ENCODE measurements at regions not wholly inside any gene's neighbourhood (a gene's known extent, or its start where the extent isn't known, plus 50 kb on each side); places are given as distances from the start of the nearest gene placed in this dataset.

GRCh38 chr2:2831633-2832032 lies 500.6 kb upstream of the MYT1L start:
- dilution Hi-C loops (cut with HindIII; ENCODE audit: low sequenced_read_pairs, unreplicated experiment), result no loop called here
- no peaks in the 10 kb centered on the region for H3K4me1 ChIP-seq (ENCODE audit: control insufficient read depth, insufficient read depth, low read length)
- BruUV-seq (replicated peaks), result no TSS peak

More at GRCh38 chr2:2831633-2832032, 500.6 kb upstream of the MYT1L start:
- H3K9me3 ChIP-seq (ENCODE audit: control insufficient read depth, insufficient read depth, low read length), result peaks cover 72% of the 10 kb centered on the region
- H2BK120ac ChIP-seq (ENCODE audit: low read depth, low read length), result no peak overlapping the region
- no peak overlapping the region for H4K8ac ChIP-seq (ENCODE audit: low read depth in 2 of 2, low read length in 2 of 2)
- H2AFZ ChIP-seq (replicated peaks; ENCODE audit: low read length, poor library complexity), result no peak overlapping the region
- H3K4ac ChIP-seq (ENCODE audit: low read depth, low read length), result no peak overlapping the region
- H2AK5ac ChIP-seq (ENCODE audit: low read depth, low read length), result no peak overlapping the region
- H3K4me3 ChIP-seq (ENCODE audit: insufficient read depth, low read depth, low read length), result no peak overlapping the region
- no peaks in the 10 kb centered on the region for H3K27me3 ChIP-seq (ENCODE audit: control insufficient read depth, insufficient read depth, low read length)
- H2BK20ac ChIP-seq (ENCODE audit: low read depth, low read length), result no peak overlapping the region
- H2BK5ac ChIP-seq (ENCODE audit: low read depth, low read length, poor library complexity, severe bottlenecking), result no peak overlapping the region
- DNase-seq, result no peak
- H3K9me1 ChIP-seq (ENCODE audit: insufficient read depth, low read length), result no peaks in the 10 kb centered on the region
- H3K4me2 ChIP-seq (ENCODE audit: low read depth, low read length), result no peak overlapping the region
- no peak for ATAC-seq (ENCODE audit: low read depth)
- H3K27ac ChIP-seq (ENCODE audit: insufficient read depth, low read length), result no peak overlapping the region
- H2BK15ac ChIP-seq (ENCODE audit: low read depth, low read length), result no peak overlapping the region
- H4K5ac ChIP-seq (ENCODE audit: low read depth, low read length), result no peak overlapping the region
- CTCF ChIA-PET, result no interaction called here
- H3K36me3 ChIP-seq (ENCODE audit: control insufficient read depth, insufficient read depth, low read length), result no peaks in the 10 kb centered on the region
- no peak overlapping the region for H2AK9ac ChIP-seq (replicated peaks; ENCODE audit: low read depth, low read length, poor library complexity)
- no peak overlapping the region for H3K14ac ChIP-seq (replicated peaks; ENCODE audit: low read depth, low read length)
- no peaks in the 10 kb centered on the region for H3K79me1 ChIP-seq (ENCODE audit: low read depth in 1 of 2, low read length in 2 of 2)
- TF ChIP-seq RCOR1 (IDR thresholded peaks at IDR 0.05; ENCODE audit: insufficient replicate concordance, low read length) (no peak), CEBPB (IDR thresholded peaks at IDR 0.05; ENCODE audit: low read depth, low read length) (no peak), MAZ (IDR thresholded peaks at IDR 0.05; ENCODE audit: borderline replicate concordance, low read depth, low read length) (no peak), POLR2A (IDR thresholded peaks at IDR 0.05; ENCODE audit: low read depth, low read length) (no peak), CTCF (conservative IDR thresholded peaks at IDR 0.05; ENCODE audit: low read depth, low read length) (no peak), FOS (IDR thresholded peaks at IDR 0.05; ENCODE audit: low read depth, low read length) (no peak), RFX5 (IDR thresholded peaks at IDR 0.05; ENCODE audit: low read depth, low read length) (no peak), SMC3 (IDR thresholded peaks at IDR 0.05; ENCODE audit: low read depth, low read length) (no peak), CHD1 (IDR thresholded peaks at IDR 0.05; ENCODE audit: low read depth, low read length) (no peak), MXI1 (IDR thresholded peaks at IDR 0.05; ENCODE audit: borderline replicate concordance, low read depth, low read length) (no peak), ELK1 (IDR thresholded peaks at IDR 0.05; ENCODE audit: borderline replicate concordance, low read depth, low read length) (no peak), NFE2L2 (IDR thresholded peaks at IDR 0.05; ENCODE audit: low read depth, low read length) (no peak), MAFK (IDR thresholded peaks at IDR 0.05; ENCODE audit: low read depth, low read length) (no peak), RAD21 (IDR thresholded peaks at IDR 0.05; ENCODE audit: low read length) (no peak), BHLHE40 (IDR thresholded peaks at IDR 0.05; ENCODE audit: low read depth, low read length) (no peak)
- TF ChIP-seq, protein P1, sequence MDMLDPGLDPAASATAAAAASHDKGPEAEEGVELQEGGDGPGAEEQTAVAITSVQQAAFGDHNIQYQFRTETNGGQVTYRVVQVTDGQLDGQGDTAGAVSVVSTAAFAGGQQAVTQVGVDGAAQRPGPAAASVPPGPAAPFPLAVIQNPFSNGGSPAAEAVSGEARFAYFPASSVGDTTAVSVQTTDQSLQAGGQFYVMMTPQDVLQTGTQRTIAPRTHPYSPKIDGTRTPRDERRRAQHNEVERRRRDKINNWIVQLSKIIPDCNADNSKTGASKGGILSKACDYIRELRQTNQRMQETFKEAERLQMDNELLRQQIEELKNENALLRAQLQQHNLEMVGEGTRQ (IDR thresholded peaks at IDR 0.05; ENCODE audit: low read depth, low read length), result no peak
- no peak overlapping the region for H3K18ac ChIP-seq (ENCODE audit: low read depth, low read length)
- no peak overlapping the region for H3K56ac ChIP-seq (ENCODE audit: extremely low read depth, insufficient read depth, low read length)
- no peak overlapping the region for H4K91ac ChIP-seq (ENCODE audit: insufficient read depth, low read depth, low read length)
- H4K20me1 ChIP-seq (ENCODE audit: insufficient read depth, low read length), result no peaks in the 10 kb centered on the region
- intact Hi-C loops (cut with micrococcal nuclease), result no loop called here
- WGBS, 2 experiments (ENCODE audit: extremely low coverage in 2 of 2, insufficient read length in 1 of 2), result 35% methylated on average over 5 of the region's 11 CpGs; no CpG with 5 or more reads in 1 of the 2 experiments
- H3K9ac ChIP-seq (ENCODE audit: low read depth, low read length), result no peak overlapping the region
- H3K23ac ChIP-seq (ENCODE audit: low read depth, low read length), result no peak overlapping the region
- in situ Hi-C loops (cut with MboI; ENCODE audit: low sequenced_read_pairs), result no loop called here
- POLR2A ChIA-PET (ENCODE audit: unreplicated experiment), result no interaction called here
